ENCODE measurements at regions not wholly inside any gene's neighbourhood (a gene's known extent, or its start where the extent isn't known, plus 50 kb on each side); places are given as distances from the start of the nearest gene placed in this dataset.

DNA sequence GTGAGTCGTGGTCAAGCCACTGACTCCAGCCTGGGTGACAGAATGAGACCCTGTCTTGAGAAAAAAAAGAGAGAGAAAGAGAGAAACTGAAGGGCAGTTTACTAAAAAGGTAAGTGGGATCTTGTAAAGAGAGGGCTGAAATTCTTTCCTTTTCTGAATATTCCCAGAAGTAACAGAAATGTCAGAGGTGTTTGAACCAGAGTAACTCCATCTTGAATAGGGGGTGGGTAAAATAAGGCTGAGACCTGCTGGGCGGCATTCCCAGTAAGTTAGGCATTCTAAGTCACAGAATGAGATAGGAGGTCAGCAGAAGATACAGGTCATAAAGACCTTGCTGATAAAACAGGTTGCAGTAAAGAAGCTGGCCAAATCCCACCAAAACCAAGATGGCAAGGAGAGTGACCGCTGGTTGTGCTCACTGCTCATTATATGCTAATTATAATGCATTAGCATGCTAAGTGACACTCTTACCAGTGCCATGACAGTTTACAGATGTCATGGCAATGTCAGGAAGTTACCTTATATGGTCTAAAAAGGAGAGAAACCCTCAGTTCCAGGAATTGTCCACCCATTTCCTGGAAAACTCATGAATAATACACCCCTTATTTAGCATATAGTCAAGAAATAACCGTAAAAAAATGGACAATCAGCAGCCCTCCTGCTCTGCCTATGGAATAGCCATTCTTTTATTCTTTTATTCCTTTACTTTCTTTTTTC, 1334.3 kb upstream of the ZEB2 start:
- no peaks in the 10 kb centered on the region for H3K4me1 ChIP-seq (ENCODE audit: insufficient read depth, low read length, poor library complexity, severe bottlenecking)
- H3K27me3 ChIP-seq (replicated peaks; ENCODE audit: insufficient read depth, low read depth, low read length, poor library complexity) = no peaks in the 10 kb centered on the region
- H3K9me3 ChIP-seq (ENCODE audit: low read depth, low read length, poor library complexity, severe bottlenecking) = no peaks in the 10 kb centered on the region
- POLR2A ChIA-PET (ENCODE audit: low non-redundant PET) = no interaction called here
- DNase-seq (ENCODE audit: low spot score) = no peak
- no peaks in the 10 kb centered on the region for H3K36me3 ChIP-seq (ENCODE audit: insufficient read depth, low read length, poor library complexity, severe bottlenecking)
- intact Hi-C loops (cut with micrococcal nuclease; ENCODE audit: unreplicated experiment) = no loop called here
- TF ChIP-seq, protein P1, sequence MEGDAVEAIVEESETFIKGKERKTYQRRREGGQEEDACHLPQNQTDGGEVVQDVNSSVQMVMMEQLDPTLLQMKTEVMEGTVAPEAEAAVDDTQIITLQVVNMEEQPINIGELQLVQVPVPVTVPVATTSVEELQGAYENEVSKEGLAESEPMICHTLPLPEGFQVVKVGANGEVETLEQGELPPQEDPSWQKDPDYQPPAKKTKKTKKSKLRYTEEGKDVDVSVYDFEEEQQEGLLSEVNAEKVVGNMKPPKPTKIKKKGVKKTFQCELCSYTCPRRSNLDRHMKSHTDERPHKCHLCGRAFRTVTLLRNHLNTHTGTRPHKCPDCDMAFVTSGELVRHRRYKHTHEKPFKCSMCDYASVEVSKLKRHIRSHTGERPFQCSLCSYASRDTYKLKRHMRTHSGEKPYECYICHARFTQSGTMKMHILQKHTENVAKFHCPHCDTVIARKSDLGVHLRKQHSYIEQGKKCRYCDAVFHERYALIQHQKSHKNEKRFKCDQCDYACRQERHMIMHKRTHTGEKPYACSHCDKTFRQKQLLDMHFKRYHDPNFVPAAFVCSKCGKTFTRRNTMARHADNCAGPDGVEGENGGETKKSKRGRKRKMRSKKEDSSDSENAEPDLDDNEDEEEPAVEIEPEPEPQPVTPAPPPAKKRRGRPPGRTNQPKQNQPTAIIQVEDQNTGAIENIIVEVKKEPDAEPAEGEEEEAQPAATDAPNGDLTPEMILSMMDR (conservative IDR thresholded peaks at IDR 0.05; ENCODE audit: low read depth, low read length) = no peak
- TF ChIP-seq EZH2 (IDR thresholded peaks at IDR 0.05; ENCODE audit: borderline replicate concordance, low read depth, low read length, poor library complexity, severe bottlenecking) = no peak
- no peak overlapping the region for H3K27ac ChIP-seq (ENCODE audit: low read depth, low read length, poor library complexity, severe bottlenecking)
- H3K4me3 ChIP-seq (ENCODE audit: low read depth, low read length, poor library complexity, severe bottlenecking) = no peak overlapping the region
- CTCF ChIA-PET = no interaction called here
- BruUV-seq (replicated peaks) = no TSS peak

DNA sequence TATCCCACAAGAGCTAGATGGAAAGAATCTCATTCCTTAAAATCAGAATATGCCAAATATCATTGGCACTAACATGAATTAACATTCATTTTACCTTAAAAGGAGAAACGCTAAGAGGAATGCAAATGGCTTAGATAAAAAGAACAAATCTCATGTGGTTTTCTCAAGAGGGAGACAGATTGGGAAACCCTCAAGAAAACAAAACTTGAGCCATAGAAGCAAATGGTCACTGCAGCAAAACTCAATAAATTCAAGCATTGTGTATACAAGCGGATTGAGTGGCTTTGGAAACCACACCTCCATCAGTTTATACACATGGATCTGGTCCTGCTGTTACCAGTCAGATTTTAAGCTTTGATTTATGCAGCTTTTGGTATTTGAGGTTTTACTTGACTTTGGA, 1331.8 kb upstream of the ZEB2 start:
- Histone ChIP-seq H3K36me3 (ENCODE audit: insufficient read depth, low read length, poor library complexity, severe bottlenecking) (no peaks in the 10 kb centered on the region), H3K4me1 (ENCODE audit: insufficient read depth, low read length, poor library complexity, severe bottlenecking) (no peaks in the 10 kb centered on the region), H3K4me3 (ENCODE audit: low read depth, low read length, poor library complexity, severe bottlenecking) (no peak overlapping the region), H3K27me3 (replicated peaks; ENCODE audit: insufficient read depth, low read depth, low read length, poor library complexity) (no peaks in the 10 kb centered on the region), H3K27ac (ENCODE audit: low read depth, low read length, poor library complexity, severe bottlenecking) (no peak overlapping the region), H3K9me3 (ENCODE audit: low read depth, low read length, poor library complexity, severe bottlenecking) (no peaks in the 10 kb centered on the region)
- DNase-seq (ENCODE audit: low spot score) = no peak
- intact Hi-C loops (cut with micrococcal nuclease; ENCODE audit: unreplicated experiment) = no loop called here
- ChIA-PET POLR2A (ENCODE audit: low non-redundant PET) (interaction anchor here (0.7 kb wide), 1 partner anchor 391 kb away, joined by 4 read pairs; no protein-coding TSS in a partner anchor), CTCF (no interaction called here)
- no TSS peak for BruUV-seq (replicated peaks)
- TF ChIP-seq, protein P1 (conservative IDR thresholded peaks at IDR 0.05; ENCODE audit: low read depth, low read length) = no peak
- TF ChIP-seq EZH2 (IDR thresholded peaks at IDR 0.05; ENCODE audit: borderline replicate concordance, low read depth, low read length, poor library complexity, severe bottlenecking) = no peak

DNA sequence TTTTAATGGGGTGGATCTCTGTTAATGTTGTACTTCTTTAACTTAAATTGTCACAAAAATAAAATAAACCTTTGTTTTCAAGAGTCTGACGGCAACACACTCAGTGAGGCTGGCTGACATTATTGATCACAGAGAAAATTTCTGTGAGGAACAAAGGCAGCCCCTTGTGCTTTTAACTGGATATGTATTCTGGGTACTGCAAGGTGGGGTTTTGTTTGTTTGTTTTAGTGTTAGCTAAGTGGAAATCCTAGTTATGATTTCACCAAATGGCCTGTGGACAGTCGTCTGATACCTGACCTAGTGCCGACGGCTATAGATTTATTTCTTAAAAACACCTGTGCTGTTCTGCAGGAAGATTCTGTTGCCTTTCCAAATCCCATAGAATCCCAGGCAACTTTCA, 1329.5 kb upstream of the ZEB2 start:
- Histone ChIP-seq H3K27me3 (replicated peaks; ENCODE audit: insufficient read depth, low read depth, low read length, poor library complexity) (no peaks in the 10 kb centered on the region), H3K36me3 (ENCODE audit: insufficient read depth, low read length, poor library complexity, severe bottlenecking) (no peaks in the 10 kb centered on the region), H3K9me3 (ENCODE audit: low read depth, low read length, poor library complexity, severe bottlenecking) (no peaks in the 10 kb centered on the region), H3K4me1 (ENCODE audit: insufficient read depth, low read length, poor library complexity, severe bottlenecking) (no peaks in the 10 kb centered on the region), H3K4me3 (ENCODE audit: low read depth, low read length, poor library complexity, severe bottlenecking) (no peak overlapping the region), H3K27ac (ENCODE audit: low read depth, low read length, poor library complexity, severe bottlenecking) (no peak overlapping the region)
- no peak for TF ChIP-seq EZH2 (IDR thresholded peaks at IDR 0.05; ENCODE audit: borderline replicate concordance, low read depth, low read length, poor library complexity, severe bottlenecking)
- TF ChIP-seq, protein P1 (conservative IDR thresholded peaks at IDR 0.05; ENCODE audit: low read depth, low read length) = no peak
- intact Hi-C loops (cut with micrococcal nuclease; ENCODE audit: unreplicated experiment) = no loop called here
- DNase-seq (ENCODE audit: low spot score) = no peak
- ChIA-PET POLR2A (ENCODE audit: low non-redundant PET) (no interaction called here), CTCF (no interaction called here)
- BruUV-seq (replicated peaks) = no TSS peak
